ENCODE measurements at regions not wholly inside any gene's neighbourhood (a gene's known extent, or its start where the extent isn't known, plus 50 kb on each side); places are given as distances from the start of the nearest gene placed in this dataset.
"Not testable (repeated sequence)": the region's sequence is repeated elsewhere in the genome, so short reads cannot be mapped to it uniquely, and the experiment has no call there.

DNA sequence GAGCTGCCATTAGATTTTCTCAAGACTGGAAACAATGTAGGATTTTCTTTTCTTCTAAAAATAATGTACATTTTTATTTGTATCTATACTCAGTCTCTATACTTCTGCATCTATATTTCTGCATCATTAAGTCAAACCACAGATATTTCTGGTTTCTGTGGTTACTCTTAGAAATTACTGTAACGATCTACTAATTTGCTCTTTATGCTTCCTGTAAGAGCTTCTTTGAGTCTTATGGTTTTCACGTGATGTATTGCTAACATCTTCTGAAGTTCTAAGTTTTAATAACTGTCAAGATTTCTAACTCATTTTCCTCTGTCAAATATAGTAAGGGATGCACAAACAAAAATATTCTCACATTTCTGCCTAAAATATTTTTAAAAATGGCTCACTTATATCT, 1144.5 kb downstream of the HACE1 start:
- H3K36me3 ChIP-seq (ENCODE audit: control insufficient read depth in 2 of 2, insufficient read depth in 2 of 2, low read length in 1 of 2), result no peaks in the 10 kb centered on the region
- H3K4me3 ChIP-seq (ENCODE audit: low read depth in 1 of 2, low read length in 2 of 2), result no peak overlapping the region
- no peak overlapping the region for H3K27ac ChIP-seq (ENCODE audit: low read depth in 2 of 2, low read length in 1 of 2)
- 80 to 85% methylated on average over 2 of the region's 2 CpGs for WGBS, 2 donors
- H3K27me3 ChIP-seq (ENCODE audit: control insufficient read depth in 1 of 2, insufficient read depth in 2 of 2, low read length in 2 of 2), result no peaks in the 10 kb centered on the region
- H3K4me1 ChIP-seq (ENCODE audit: control insufficient read depth in 2 of 2, insufficient read depth in 2 of 2, low read length in 1 of 2), result no peaks in the 10 kb centered on the region
- H3K9me3 ChIP-seq (ENCODE audit: control insufficient read depth in 2 of 2, insufficient read depth in 1 of 2, low read depth in 1 of 2, low read length in 1 of 2), result no peaks in the 10 kb centered on the region

DNA sequence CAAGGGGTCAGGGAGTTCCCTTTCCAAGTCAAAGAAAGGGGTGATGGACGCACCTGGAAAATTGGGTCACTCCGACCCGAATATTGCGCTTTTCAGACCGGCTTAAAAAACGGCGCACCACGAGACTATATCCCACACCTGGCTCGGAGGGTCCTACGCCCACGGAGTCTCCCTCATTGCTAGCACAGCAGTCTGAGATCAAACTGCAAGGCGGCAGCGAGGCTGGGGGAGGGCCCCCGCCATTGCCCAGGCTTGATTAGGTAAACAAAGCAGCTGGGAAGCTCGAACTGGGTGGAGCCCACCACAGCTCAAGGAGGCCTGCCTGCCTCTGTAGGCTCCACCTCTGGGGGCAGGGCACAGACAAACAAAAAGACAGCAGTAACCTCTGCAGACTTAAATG, 1150.5 kb downstream of the HACE1 start:
- H3K9me3 ChIP-seq (ENCODE audit: control insufficient read depth in 2 of 2, insufficient read depth in 1 of 2, low read depth in 1 of 2, low read length in 1 of 2); H3K4me1 ChIP-seq (ENCODE audit: control insufficient read depth in 2 of 2, insufficient read depth in 2 of 2, low read length in 1 of 2); H3K27ac ChIP-seq (ENCODE audit: low read depth in 2 of 2, low read length in 1 of 2); H3K4me3 ChIP-seq (ENCODE audit: low read depth in 1 of 2, low read length in 2 of 2); H3K36me3 ChIP-seq (ENCODE audit: control insufficient read depth in 2 of 2, insufficient read depth in 2 of 2, low read length in 1 of 2); H3K27me3 ChIP-seq (ENCODE audit: control insufficient read depth in 1 of 2, insufficient read depth in 2 of 2, low read length in 2 of 2): not testable (repeated sequence)
- WGBS, 2 donors, result 81% methylated on average over 8 to 15 of the region's 15 CpGs

DNA sequence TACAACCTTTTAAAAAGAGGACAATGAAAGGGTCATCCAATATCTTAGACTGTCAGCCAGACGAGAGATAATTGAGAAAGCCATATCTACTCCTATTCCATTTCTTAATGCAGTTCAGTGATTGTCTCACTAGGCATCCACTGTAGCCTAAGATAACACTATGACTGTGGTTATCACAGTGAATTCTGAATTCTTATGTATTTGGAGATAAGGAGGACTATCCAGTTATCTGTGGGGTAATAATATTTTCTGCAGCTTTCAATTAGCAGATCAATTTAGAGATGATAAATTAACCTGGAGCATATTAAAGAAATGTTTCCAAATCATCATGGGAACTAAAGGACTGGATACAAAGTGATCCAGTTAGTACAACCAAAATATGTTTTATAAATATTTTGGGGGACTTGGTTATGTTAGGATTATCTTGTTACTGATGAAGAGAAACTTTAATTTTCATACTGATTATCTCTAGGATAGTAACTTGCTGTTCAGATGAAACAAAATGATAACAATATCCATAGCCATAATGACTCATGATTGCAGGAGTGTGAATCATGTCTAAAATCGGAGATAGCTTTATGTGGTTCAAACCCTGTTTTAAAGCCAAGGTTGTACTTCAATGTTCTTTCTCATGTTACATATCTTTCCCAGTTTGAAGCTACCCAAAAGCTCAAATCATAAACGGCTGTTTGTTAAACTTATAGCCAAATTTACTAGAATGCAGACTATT, 1152.0 kb downstream of the HACE1 start:
- Histone ChIP-seq H3K36me3 (ENCODE audit: control insufficient read depth in 2 of 2, insufficient read depth in 2 of 2, low read length in 1 of 2) (no peaks in the 10 kb centered on the region), H3K27me3 (ENCODE audit: control insufficient read depth in 1 of 2, insufficient read depth in 2 of 2, low read length in 2 of 2) (no peaks in the 10 kb centered on the region), H3K4me1 (ENCODE audit: control insufficient read depth in 2 of 2, insufficient read depth in 2 of 2, low read length in 1 of 2) (no peaks in the 10 kb centered on the region), H3K4me3 (ENCODE audit: low read depth in 1 of 2, low read length in 2 of 2) (no peak overlapping the region), H3K27ac (ENCODE audit: low read depth in 2 of 2, low read length in 1 of 2) (no peak overlapping the region), H3K9me3 (ENCODE audit: control insufficient read depth in 2 of 2, insufficient read depth in 1 of 2, low read depth in 1 of 2, low read length in 1 of 2) (peaks cover 0 to 2% of the 10 kb centered on the region in 2 donors)
- 71 to 75% methylated on average over 3 of the region's 3 CpGs for WGBS, 2 donors

DNA sequence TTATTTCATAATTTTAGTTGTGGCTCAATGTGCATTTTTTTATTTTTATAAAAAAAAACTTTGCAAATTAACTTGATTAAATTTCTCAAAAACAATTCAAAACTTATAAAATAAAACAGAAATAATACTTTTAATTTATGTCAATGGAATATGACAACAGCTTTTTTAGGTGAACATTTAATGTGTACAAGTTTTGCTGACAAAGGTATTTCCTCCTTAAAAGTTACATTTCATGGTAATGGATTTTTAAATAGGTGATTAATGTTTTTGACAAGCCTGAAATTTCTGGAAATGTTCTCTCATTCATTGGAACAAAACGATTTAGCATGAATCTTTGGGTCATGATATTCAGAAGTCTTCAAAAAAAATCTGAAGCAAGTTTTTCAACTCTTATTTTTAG, 1160.0 kb downstream of the HACE1 start:
- no peak overlapping the region for H3K4me3 ChIP-seq (ENCODE audit: low read depth in 1 of 2, low read length in 2 of 2)
- H3K9me3 ChIP-seq (ENCODE audit: control insufficient read depth in 2 of 2, insufficient read depth in 1 of 2, low read depth in 1 of 2, low read length in 1 of 2), result no peaks in the 10 kb centered on the region
- H3K27me3 ChIP-seq (ENCODE audit: control insufficient read depth in 1 of 2, insufficient read depth in 2 of 2, low read length in 2 of 2), result no peaks in the 10 kb centered on the region
- no peaks in the 10 kb centered on the region for H3K4me1 ChIP-seq (ENCODE audit: control insufficient read depth in 2 of 2, insufficient read depth in 2 of 2, low read length in 1 of 2)
- H3K36me3 ChIP-seq (ENCODE audit: control insufficient read depth in 2 of 2, insufficient read depth in 2 of 2, low read length in 1 of 2), result no peaks in the 10 kb centered on the region
- no peak overlapping the region for H3K27ac ChIP-seq (ENCODE audit: low read depth in 2 of 2, low read length in 1 of 2)
- WGBS, 2 donors, result 11 to 13% methylated on average over 1 of the region's 1 CpG

DNA sequence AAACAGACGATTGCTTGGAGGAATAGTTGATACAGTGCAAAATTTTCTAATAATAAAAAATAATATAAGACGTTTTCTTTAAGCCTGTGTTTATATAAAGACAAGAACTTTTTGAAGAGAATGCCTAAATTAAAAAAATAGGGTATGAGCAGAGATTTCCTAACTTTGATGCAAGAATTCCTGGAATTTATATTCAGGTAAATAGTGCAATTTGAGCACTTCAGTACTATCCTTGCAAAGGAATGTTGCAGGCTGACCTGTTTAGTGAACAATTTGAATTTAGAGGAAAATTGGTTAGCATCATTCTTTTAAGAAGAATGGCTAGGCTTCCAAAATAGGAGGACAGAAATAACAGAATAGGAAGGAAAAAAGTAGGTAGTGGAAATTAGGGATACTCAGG, 1172.3 kb downstream of the HACE1 start:
- H3K4me1 ChIP-seq (ENCODE audit: control insufficient read depth in 2 of 2, insufficient read depth in 2 of 2, low read length in 1 of 2), result no peaks in the 10 kb centered on the region
- no peak overlapping the region for H3K27ac ChIP-seq (ENCODE audit: low read depth in 2 of 2, low read length in 1 of 2)
- WGBS, 2 donors, result 42 to 51% methylated on average over 2 of the region's 2 CpGs
- no peak overlapping the region for H3K4me3 ChIP-seq (ENCODE audit: low read depth in 1 of 2, low read length in 2 of 2)
- no peaks in the 10 kb centered on the region for H3K27me3 ChIP-seq (ENCODE audit: control insufficient read depth in 1 of 2, insufficient read depth in 2 of 2, low read length in 2 of 2)
- H3K9me3 ChIP-seq (ENCODE audit: control insufficient read depth in 2 of 2, insufficient read depth in 1 of 2, low read depth in 1 of 2, low read length in 1 of 2), result no peaks in the 10 kb centered on the region
- no peaks in the 10 kb centered on the region for H3K36me3 ChIP-seq (ENCODE audit: control insufficient read depth in 2 of 2, insufficient read depth in 2 of 2, low read length in 1 of 2)

DNA sequence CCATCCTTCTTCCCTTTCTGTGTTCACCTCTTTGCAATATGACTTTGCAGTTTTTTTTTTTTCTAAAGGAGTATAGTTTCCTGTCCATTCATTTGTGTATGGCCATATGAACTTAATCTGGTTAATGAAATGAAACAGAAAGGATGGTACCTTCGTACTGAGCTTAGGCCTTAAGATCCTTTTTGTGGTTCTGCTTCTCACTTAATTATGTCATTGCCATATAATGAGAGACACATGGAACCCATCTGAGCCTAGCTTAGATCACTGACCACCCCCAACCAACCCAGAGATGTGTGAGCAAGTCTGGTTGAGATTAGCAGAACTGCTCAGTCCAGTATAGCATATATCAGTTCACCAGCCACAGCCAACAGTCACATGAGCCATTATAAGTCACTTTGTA, 1179.6 kb downstream of the HACE1 start:
- Histone ChIP-seq H3K4me3 (ENCODE audit: low read depth in 1 of 2, low read length in 2 of 2) (no peak overlapping the region), H3K27me3 (ENCODE audit: control insufficient read depth in 1 of 2, insufficient read depth in 2 of 2, low read length in 2 of 2) (no peaks in the 10 kb centered on the region), H3K4me1 (ENCODE audit: control insufficient read depth in 2 of 2, insufficient read depth in 2 of 2, low read length in 1 of 2) (no peaks in the 10 kb centered on the region), H3K36me3 (ENCODE audit: control insufficient read depth in 2 of 2, insufficient read depth in 2 of 2, low read length in 1 of 2) (no peaks in the 10 kb centered on the region), H3K9me3 (ENCODE audit: control insufficient read depth in 2 of 2, insufficient read depth in 1 of 2, low read depth in 1 of 2, low read length in 1 of 2) (peaks cover 3 to 6% of the 10 kb centered on the region in 2 donors), H3K27ac (ENCODE audit: low read depth in 2 of 2, low read length in 1 of 2) (no peak overlapping the region)
- 65 to 87% methylated on average over 1 of the region's 1 CpG for WGBS, 2 donors

DNA sequence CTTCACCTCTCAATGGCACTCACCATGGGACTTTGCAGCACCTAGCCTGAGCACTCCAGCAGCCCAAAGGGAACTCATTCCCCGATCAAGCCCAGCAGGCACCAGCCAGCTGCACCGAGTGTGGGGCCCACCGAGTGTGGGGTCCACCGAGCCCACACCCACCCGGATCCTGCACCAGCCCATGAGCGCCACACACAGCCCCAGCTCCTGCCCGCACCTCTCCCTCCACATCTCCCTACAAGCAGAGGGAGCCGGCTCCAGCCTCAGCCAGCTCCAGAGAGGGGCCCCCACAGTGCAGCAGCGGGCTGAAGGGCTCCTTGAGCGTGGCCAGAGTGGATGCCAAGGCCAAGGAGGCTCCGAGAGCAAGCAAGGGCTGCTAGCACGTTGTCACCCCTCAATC, 1182.4 kb downstream of the HACE1 start:
- Histone ChIP-seq H3K4me3 (ENCODE audit: low read depth in 1 of 2, low read length in 2 of 2) (no peak overlapping the region), H3K9me3 (ENCODE audit: control insufficient read depth in 2 of 2, insufficient read depth in 1 of 2, low read depth in 1 of 2, low read length in 1 of 2) (peaks cover 3 to 6% of the 10 kb centered on the region in 2 donors), H3K27me3 (ENCODE audit: control insufficient read depth in 1 of 2, insufficient read depth in 2 of 2, low read length in 2 of 2) (no peaks in the 10 kb centered on the region), H3K4me1 (ENCODE audit: control insufficient read depth in 2 of 2, insufficient read depth in 2 of 2, low read length in 1 of 2) (no peaks in the 10 kb centered on the region), H3K36me3 (ENCODE audit: control insufficient read depth in 2 of 2, insufficient read depth in 2 of 2, low read length in 1 of 2) (no peaks in the 10 kb centered on the region), H3K27ac (ENCODE audit: low read depth in 2 of 2, low read length in 1 of 2) (no peak overlapping the region)
- 83 to 88% methylated on average over 12 of the region's 12 CpGs for WGBS, 2 donors

DNA sequence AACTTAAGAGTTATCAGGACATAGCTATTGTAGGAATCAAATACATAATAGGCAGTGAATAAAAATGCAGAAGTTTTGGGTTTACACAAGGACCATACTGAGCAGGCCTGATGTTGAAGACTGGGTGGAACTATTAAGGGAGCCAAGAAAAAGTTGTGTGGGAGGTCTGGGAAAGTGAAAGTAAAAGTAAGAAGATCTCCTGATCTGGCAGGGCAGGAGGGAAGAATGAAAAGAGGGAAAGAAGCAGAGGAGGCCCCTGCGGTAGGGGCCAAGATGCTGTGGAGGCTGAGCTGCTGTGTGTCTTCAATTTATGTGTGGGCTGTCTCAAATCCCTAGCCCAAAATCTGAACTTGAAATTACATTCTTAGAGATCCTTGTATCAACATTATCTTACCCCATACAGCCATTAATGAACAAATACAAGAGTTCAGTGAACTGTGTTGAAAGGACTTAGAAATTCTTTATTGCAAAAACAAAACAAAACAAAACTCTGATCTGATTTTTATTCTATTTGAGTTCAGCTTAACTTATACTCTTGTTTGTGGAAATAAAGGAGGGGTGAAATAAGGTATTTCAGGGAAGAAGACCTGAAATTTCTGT, 1183.8 kb downstream of the HACE1 start:
- WGBS, 2 donors, result 48 to 53% methylated on average over 1 of the region's 1 CpG
- no peak overlapping the region for H3K4me3 ChIP-seq (ENCODE audit: low read depth in 1 of 2, low read length in 2 of 2)
- no peak overlapping the region for H3K27ac ChIP-seq (ENCODE audit: low read depth in 2 of 2, low read length in 1 of 2)
- H3K4me1 ChIP-seq (ENCODE audit: control insufficient read depth in 2 of 2, insufficient read depth in 2 of 2, low read length in 1 of 2), result no peaks in the 10 kb centered on the region
- no peaks in the 10 kb centered on the region for H3K27me3 ChIP-seq (ENCODE audit: control insufficient read depth in 1 of 2, insufficient read depth in 2 of 2, low read length in 2 of 2)
- H3K9me3 ChIP-seq (ENCODE audit: control insufficient read depth in 2 of 2, insufficient read depth in 1 of 2, low read depth in 1 of 2, low read length in 1 of 2), result peaks cover 3 to 6% of the 10 kb centered on the region in 2 donors
- H3K36me3 ChIP-seq (ENCODE audit: control insufficient read depth in 2 of 2, insufficient read depth in 2 of 2, low read length in 1 of 2), result no peaks in the 10 kb centered on the region

DNA sequence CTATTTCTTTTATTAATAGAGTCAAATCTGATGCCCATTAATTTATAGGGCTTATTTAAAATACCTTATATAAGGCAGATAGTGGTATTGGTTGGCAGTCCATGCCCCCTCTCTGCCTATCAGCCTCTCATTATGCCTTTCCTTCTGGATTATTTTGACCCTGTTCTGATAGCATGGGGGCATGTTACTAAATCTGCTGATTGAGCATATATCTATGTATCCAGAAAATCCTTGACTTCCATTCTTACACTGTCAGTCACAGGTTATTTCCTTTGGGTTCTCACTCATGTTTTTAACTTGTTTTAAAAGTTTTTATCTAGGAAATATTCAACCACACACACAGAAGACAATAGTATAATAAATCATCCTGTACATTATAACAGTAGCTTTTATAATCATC, 1184.9 kb downstream of the HACE1 start:
- Histone ChIP-seq H3K9me3 (ENCODE audit: control insufficient read depth in 2 of 2, insufficient read depth in 1 of 2, low read depth in 1 of 2, low read length in 1 of 2) (peaks cover 3 to 6% of the 10 kb centered on the region in 2 donors), H3K4me3 (ENCODE audit: low read depth in 1 of 2, low read length in 2 of 2) (no peak overlapping the region), H3K4me1 (ENCODE audit: control insufficient read depth in 2 of 2, insufficient read depth in 2 of 2, low read length in 1 of 2) (no peaks in the 10 kb centered on the region)

DNA sequence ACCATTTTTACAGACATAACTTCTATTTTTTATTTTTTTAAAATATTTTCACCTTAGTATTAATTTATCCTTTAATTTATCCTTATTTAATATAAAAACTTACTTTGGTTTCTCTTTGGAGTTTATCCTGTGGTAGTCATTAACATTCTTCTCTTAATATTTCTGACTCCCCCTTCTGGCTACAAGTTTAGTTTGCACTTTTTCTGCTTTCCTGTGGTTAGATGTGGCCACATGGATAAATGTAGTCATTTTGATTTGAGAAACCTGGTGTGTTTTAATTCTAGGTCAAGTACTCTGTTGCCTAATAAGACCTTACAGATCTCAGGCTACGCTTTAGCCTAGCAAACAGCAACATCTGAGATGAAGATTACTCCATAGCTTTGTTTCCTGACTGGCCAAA, 1187.5 kb downstream of the HACE1 start:
- Histone ChIP-seq H3K4me1 (ENCODE audit: control insufficient read depth in 2 of 2, insufficient read depth in 2 of 2, low read length in 1 of 2) (no peaks in the 10 kb centered on the region), H3K4me3 (ENCODE audit: low read depth in 1 of 2, low read length in 2 of 2) (no peak overlapping the region), H3K27ac (ENCODE audit: low read depth in 2 of 2, low read length in 1 of 2) (no peak overlapping the region), H3K9me3 (ENCODE audit: control insufficient read depth in 2 of 2, insufficient read depth in 1 of 2, low read depth in 1 of 2, low read length in 1 of 2) (peaks cover under 1 to 1% of the 10 kb centered on the region in 2 donors), H3K36me3 (ENCODE audit: control insufficient read depth in 2 of 2, insufficient read depth in 2 of 2, low read length in 1 of 2) (no peaks in the 10 kb centered on the region), H3K27me3 (ENCODE audit: control insufficient read depth in 1 of 2, insufficient read depth in 2 of 2, low read length in 2 of 2) (no peaks in the 10 kb centered on the region)
- 90% methylated on average over 1 of the region's 1 CpG for WGBS, 2 donors

More for the DNA sequence above, 1184.9 kb downstream of the HACE1 start:
- H3K27me3 ChIP-seq (ENCODE audit: control insufficient read depth in 1 of 2, insufficient read depth in 2 of 2, low read length in 2 of 2), result no peaks in the 10 kb centered on the region
- H3K36me3 ChIP-seq (ENCODE audit: control insufficient read depth in 2 of 2, insufficient read depth in 2 of 2, low read length in 1 of 2), result no peaks in the 10 kb centered on the region
- no peak overlapping the region for H3K27ac ChIP-seq (ENCODE audit: low read depth in 2 of 2, low read length in 1 of 2)
